Keratinocyte (primary cell): ENCODE measurements at regions not wholly inside any gene's neighbourhood (a gene's known extent, or its start where the extent isn't known, plus 50 kb on each side); places are given as distances from the start of the nearest gene placed in this dataset.

Source experiments
- CTCF ChIP-seq, 3 experiments: IDR thresholded peaks in 1 of 3; conservative IDR thresholded peaks in 1 of 3; optimal IDR thresholded peaks in 1 of 3; 2 replicates in 2 of 3; 3 replicates in 1 of 3; pipeline versions ENCODE3 to v1.5.1; 2011; ENCODE audit warnings: low read length in 3 of 3, mild to moderate bottlenecking in 3 of 3, moderate library complexity in 2 of 3, control low read depth in 1 of 3, inconsistent platforms in 1 of 3; ENCODE audit not compliant: insufficient read depth in 2 of 3; ENCODE audit errors: extremely low read depth in 1 of 3
- EZH2 ChIP-seq: IDR thresholded peaks from one replicate; pipeline ENCODE4 v1.6.1; 2012; ENCODE audit warnings: inconsistent platforms, mild to moderate bottlenecking, low read length, moderate library complexity

DNA sequence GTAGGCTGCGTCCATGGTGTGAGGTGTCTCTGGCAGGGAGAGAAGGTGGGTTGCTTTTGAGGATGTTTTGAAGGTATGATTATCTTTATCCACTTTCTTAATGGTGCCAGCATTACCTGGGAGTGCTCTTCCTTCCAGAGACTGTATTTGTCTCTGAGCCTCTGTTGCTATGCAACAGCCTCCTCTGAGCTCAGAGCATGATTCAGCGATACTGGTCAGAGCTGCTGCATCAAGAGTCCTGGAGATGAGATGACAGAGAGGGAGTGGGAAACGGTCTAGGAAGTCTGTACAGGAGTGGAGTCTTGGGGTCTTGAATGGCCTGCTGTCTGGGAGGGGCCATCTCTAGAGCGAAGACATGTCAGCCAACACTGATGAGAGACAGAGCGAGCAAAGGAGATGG lies 104.4 kb upstream of the RAB40AL start:
- no peak for TF ChIP-seq CTCF (optimal IDR thresholded peaks at IDR 0.05 in 1 of 3, IDR thresholded peaks at IDR 0.05 in 1 of 3, conservative IDR thresholded peaks at IDR 0.05 in 1 of 3; ENCODE audit: extremely low read depth in 1 of 3, insufficient read depth in 2 of 3, low read length in 3 of 3)
- TF ChIP-seq EZH2 = no peak
